ENCODE measurements at regions not wholly inside any gene's neighbourhood (a gene's known extent, or its start where the extent isn't known, plus 50 kb on each side); places are given as distances from the start of the nearest gene placed in this dataset.

GRCh38 chr3:41144631-41145030 is 54.7 kb upstream of the CTNNB1 start:
- no peak for DNase-seq (ENCODE audit: low read depth in 2 of 2)

GRCh38 chr3:41148478-41148877 is 50.8 kb upstream of the CTNNB1 start:
- no peak for DNase-seq (ENCODE audit: low read depth in 2 of 2)

GRCh38 chr3:41148901-41149300 is 50.4 kb upstream of the CTNNB1 start:
- no peak for DNase-seq (ENCODE audit: low read depth in 2 of 2)
